Medulla oblongata (tissue), 1 donor: ENCODE measurements at regions not wholly inside any gene's neighbourhood (a gene's known extent, or its start where the extent isn't known, plus 50 kb on each side); places are given as distances from the start of the nearest gene placed in this dataset.

Experiments used
- DNase-seq: peaks from one replicate; pipeline ENCODE4 v3.0.0-alpha.2; 2015; ENCODE audit errors: extremely low spot score

DNA sequence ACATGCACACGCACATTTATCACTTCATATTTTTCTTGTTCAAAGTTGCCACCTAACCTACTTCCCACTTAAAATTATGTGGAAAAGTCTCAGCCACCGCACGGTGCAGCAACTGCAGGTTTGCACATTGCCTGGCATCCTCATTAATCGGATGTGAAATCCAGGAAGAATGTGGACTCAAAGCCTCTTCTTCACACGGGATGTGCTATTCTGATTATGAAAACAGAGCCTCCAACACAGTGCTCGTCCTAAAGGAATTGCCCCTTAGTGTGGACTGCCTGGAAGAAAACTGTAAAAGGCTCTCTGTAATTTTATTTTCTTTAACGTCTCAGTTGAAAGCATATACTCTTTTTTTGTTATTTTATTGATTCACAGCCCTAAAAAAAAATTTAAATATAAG, 1303.5 kb downstream of the EFNB2 start:
- DNase-seq = no peak

- no peak for DNase-seq
Observed at GRCh38 chr13:105231579-105231978, 1303.9 kb downstream of the EFNB2 start.

- DNase-seq = no peak
Observed at GRCh38 chr13:105220881-105221280, 1314.6 kb downstream of the EFNB2 start.

GRCh38 chr13:105220063-105220462, 1315.4 kb downstream of the EFNB2 start:
- DNase-seq = no peak

DNA sequence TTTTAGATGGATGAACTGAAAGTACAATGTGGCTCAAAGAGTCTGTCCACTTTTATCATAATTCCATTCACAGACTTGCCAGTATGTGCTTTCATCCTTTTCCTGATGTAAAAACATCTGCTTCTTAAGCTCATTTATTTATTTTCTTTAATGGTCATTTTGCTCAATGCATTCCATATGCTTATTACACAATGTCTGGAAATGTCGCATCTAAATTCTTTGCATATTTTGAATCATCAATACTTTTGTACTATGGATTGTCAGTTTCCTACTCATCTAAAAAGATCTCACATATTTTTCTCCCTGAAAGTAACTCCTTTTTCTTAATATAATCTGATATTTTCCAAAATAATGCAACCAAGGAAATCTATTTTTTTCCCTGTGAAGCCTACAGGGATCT, 1315.8 kb downstream of the EFNB2 start:
- no peak for DNase-seq

GRCh38 chr13:105213512-105213911, 1322.0 kb downstream of the EFNB2 start:
- DNase-seq = no peak

DNA sequence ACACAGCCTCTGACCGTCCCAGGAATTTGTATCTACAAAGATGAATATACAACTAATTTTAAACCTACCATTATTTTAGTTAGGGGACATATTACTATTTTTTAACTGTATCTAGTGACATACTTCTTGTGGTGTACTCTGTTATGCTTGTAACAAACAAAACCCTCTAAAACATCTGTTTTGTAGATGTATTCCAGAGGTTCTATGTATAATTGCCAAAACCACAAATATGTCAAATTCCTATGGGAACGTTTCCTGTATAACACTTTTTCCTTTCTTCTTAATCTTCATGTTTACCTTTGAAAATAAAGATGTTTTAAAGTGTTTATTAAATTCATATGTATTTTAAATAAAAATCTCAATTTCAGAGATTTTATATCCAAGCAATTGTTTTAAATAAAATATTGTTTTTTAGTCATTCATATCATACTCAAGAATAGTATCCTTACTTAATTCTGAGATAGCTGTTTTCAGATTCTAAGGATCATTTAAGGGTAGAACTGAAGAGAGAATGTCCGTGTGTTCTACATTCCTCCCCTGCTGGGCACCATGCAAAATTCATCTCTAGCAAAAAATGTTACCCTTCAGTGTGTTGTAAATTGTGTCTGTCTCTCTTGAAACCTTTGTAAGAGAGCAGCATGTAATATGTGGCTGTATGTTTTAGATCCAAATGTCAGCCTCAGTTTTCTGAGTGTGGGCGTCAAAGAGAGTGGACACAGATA, 1327.7 kb downstream of the EFNB2 start:
- DNase-seq = no peak

DNA sequence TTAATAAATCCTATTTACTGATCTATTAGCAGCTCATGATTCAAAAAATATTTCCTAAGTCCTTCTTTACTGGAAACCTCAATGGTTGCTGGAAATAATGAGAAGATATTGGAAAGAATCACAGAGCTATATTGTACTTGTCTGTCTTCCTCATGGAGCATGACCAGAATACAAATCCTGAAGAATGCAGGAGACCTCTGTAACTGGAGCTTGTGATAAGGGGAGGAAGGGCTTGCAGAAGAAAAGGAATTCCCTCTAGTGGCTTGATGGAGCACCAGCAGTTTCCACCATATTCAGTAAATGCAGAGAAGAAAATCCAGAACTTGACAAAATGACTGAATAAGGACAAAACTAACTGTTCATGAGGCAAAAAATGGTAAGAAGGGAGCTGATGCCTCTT, 1333.1 kb downstream of the EFNB2 start:
- peak; percentile 82 for DNase-seq

- no peak for DNase-seq
Observed at GRCh38 chr13:105201351-105201750, 1334.1 kb downstream of the EFNB2 start.

DNA sequence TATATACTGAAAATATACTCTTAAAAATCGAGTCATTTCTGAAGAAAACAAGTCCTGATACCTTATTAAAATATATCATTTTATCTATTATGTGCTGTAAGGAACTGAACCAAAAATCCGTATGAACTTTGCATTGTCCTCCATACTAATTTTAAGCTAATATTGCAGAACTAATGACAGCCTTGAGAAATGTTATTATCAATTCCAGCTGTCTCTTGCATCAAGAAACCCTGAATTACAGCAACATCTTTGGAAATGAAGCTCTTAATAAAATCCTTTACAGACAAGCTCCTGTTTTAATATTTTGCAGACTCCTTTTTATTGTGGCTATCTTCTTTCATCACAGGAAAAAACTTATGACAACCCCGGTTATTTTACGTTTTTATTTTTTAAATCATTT, 1335.3 kb downstream of the EFNB2 start:
- no peak for DNase-seq

GRCh38 chr13:105196052-105196451, 1339.4 kb downstream of the EFNB2 start:
- no peak for DNase-seq

- DNase-seq = no peak
Observed at GRCh38 chr13:105193026-105193425, 1342.4 kb downstream of the EFNB2 start.

- DNase-seq = peak; percentile 62
Observed at GRCh38 chr13:105184201-105184600, 1351.3 kb downstream of the EFNB2 start.

DNA sequence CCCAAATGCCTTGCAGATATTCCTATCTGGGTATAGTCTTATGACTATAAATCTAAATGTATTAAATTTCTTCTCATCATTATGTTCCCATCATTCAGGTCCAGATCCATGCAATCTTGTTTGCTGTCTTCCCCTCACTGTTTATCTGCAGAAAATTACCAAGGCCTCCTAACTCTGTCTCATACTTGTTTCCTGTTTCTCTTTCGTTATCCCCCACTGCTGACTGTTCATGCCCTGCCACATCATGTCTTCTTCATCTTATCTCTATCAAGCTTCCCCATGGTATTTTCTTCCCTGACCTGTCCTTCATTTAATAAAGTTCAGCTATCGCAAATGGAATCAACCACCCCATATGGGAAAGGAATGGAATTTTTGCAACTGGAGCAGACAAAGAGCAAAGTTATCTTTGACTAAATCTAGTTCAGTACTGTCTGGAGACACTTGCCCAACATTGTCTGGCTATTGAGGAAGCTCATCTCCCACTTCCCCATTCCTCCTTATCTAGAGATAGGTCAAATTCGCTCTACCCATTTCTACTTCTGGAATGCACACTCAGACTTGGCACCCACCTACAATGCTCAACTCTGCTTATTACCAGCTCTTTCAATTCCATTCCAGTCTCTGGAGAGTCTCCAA, 1358.1 kb downstream of the EFNB2 start:
- peak; percentile 69 for DNase-seq

- DNase-seq = no peak
Observed at GRCh38 chr13:105170438-105170837, 1365.0 kb downstream of the EFNB2 start.

GRCh38 chr13:105168295-105168694, 1367.2 kb downstream of the EFNB2 start:
- DNase-seq = no peak

- no peak for DNase-seq
Observed at GRCh38 chr13:105167385-105167784, 1368.1 kb downstream of the EFNB2 start.

GRCh38 chr13:105165449-105166125, 1369.9 kb downstream of the EFNB2 start:
- DNase-seq = no peak

- no peak for DNase-seq
Observed at GRCh38 chr13:105159841-105160240, 1375.6 kb downstream of the EFNB2 start.

- DNase-seq = no peak
Observed at GRCh38 chr13:105153611-105154010, 1381.9 kb downstream of the EFNB2 start.

- no peak for DNase-seq
Observed at GRCh38 chr13:105151639-105152038, 1383.8 kb downstream of the EFNB2 start.

GRCh38 chr13:105147461-105147860, 1388.0 kb downstream of the EFNB2 start:
- DNase-seq = no peak

GRCh38 chr13:105144936-105145335, 1390.5 kb downstream of the EFNB2 start:
- DNase-seq = peak; percentile 21
